GM13976 (cell line): ENCODE measurements at regions not wholly inside any gene's neighbourhood (a gene's known extent, or its start where the extent isn't known, plus 50 kb on each side); places are given as distances from the start of the nearest gene placed in this dataset.
A peak's percentile ranks its signal among the peaks of the same experiment; 100 is the strongest.

ENCODE experiments used
- DNase-seq: peaks from one replicate; pipeline ENCODE4 v3.0.0; 2012; ENCODE audit warnings: low spot score
- CTCF ChIP-seq: IDR thresholded peaks from 2 replicates; pipeline ENCODE4 v1.5.1; 2012; ENCODE audit warnings: borderline replicate concordance, mild to moderate bottlenecking; ENCODE audit not compliant: insufficient read depth; ENCODE audit errors: extremely low read depth, missing control alignments, control extremely low read depth
- in situ Hi-C: fragments of 300-500 bp; cut with MboI; formaldehyde crosslinking; loops from one replicate; pipeline ENCODE4 v1.12.0; 2022; ENCODE audit warnings: low sequenced_read_pairs, mixed read lengths, inconsistent platforms; ENCODE audit not compliant: unreplicated experiment

GRCh38 chr13:78372581-78372980, 230.8 kb downstream of the POU4F1 start:
- TF ChIP-seq CTCF, result no peak
- no peak for DNase-seq
- in situ Hi-C loops, result no loop called here

GRCh38 chr13:78370231-78370630, 233.1 kb downstream of the POU4F1 start:
- DNase-seq, result no peak
- in situ Hi-C loops, result no loop called here
- TF ChIP-seq CTCF, result no peak

GRCh38 chr13:78364711-78365110, 238.6 kb downstream of the POU4F1 start:
- TF ChIP-seq CTCF, result no peak
- no peak for DNase-seq
- in situ Hi-C loops, result no loop called here

- peak; percentile 3 for DNase-seq
- TF ChIP-seq CTCF, result no peak
- in situ Hi-C loops, result no loop called here
These were observed 262.3 kb downstream of the POU4F1 start for GRCh38 chr13:78341032-78341431.

- in situ Hi-C loops, result no loop called here
- no peak for DNase-seq
- TF ChIP-seq CTCF, result no peak
These were observed 263.4 kb downstream of the POU4F1 start for GRCh38 chr13:78339927-78340326.

- in situ Hi-C loops, result no loop called here
- DNase-seq, result no peak
- TF ChIP-seq CTCF, result no peak
These were observed 269.3 kb downstream of the POU4F1 start for GRCh38 chr13:78334059-78334458.

- in situ Hi-C loops, result no loop called here
- no peak for DNase-seq
- no peak for TF ChIP-seq CTCF
These were observed 276.7 kb downstream of the POU4F1 start for GRCh38 chr13:78326633-78327032.
